ENCODE measurements at regions not wholly inside any gene's neighbourhood (a gene's known extent, or its start where the extent isn't known, plus 50 kb on each side); places are given as distances from the start of the nearest gene placed in this dataset.
"Not testable (repeated sequence)": the region's sequence is repeated elsewhere in the genome, so short reads cannot be mapped to it uniquely, and the experiment has no call there.

DNA sequence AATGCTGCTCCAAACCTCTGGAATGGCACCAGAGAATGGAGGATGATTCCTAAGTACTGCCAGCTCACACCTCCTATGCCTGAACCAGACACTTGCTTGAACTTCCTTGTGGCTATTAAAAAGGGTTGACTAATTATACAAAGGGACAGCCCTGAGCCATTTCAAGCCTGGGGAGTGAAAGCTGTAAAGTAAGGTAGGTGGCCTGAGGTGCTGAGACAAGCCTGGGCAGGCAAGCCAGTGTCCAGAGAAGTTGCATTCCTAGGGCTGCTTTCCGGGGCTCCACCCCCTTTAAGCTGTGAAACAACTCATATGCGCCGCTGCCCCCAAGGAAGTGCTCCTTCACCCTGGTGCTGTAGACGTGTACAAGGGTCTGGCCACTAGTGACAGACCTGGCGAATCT lies 79.9 kb upstream of the SLC1A3 start:
- no peak for DNase-seq (ENCODE audit: low read depth)

DNA sequence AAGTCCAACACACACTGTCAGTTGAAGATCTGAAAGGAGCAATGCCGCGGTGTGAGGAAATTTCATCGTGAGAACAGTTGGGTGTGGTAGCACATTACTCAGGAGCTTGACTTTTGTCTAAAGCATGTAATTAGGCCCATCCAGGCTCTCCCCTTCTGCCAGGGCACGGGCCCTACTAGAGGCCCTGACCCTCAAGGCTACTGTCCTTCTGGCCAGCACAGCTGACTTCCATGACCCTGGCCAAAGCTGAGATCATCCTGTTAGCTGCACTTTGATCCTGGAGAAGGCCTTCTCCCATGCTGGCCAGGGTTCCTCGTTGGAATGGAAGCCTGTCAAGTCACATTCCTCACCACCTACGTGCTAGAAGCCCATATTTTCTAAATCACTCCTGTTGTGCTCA lies 77.8 kb upstream of the SLC1A3 start:
- no peak for DNase-seq (ENCODE audit: low read depth)

DNA sequence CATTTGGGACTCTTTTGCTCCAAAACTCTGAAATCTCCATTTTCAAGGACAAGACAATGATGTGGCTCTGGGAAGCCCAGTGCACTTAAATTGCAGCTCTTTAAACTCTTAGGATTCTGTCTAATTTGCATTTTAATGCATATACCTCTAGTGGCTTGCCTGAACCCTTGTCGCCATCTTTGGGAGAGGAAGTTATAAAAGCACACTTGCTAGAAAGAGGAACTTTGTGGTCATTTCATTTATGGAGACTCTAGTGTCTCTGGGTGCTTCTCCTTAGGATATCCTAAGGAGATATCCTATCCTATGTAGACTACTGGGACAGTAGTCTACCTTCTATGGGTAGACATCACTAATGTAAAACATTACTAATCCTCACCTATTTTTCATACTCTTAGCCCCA lies 77.3 kb upstream of the SLC1A3 start:
- no peak for DNase-seq (ENCODE audit: low read depth)

DNA sequence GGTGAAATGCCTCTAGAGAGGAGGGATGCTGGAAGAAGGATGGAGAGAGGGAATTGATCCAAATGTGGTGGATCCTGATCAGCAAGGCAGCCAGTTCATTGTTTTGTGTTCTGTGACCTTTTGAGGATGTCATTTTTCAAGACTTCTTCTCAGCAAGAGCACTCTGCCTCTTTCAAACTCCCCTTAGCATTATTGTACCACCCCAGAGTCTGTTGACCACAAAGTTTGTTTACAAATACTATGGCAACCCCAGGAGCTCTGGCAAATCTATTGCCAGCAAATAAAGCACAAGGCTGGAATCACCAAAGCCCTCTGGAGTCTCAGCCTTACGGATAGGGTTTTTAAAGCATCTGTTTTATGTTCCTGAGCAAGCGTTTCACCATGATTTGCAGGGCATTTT lies 76.2 kb upstream of the SLC1A3 start:
- no peak for DNase-seq (ENCODE audit: low read depth)

DNA sequence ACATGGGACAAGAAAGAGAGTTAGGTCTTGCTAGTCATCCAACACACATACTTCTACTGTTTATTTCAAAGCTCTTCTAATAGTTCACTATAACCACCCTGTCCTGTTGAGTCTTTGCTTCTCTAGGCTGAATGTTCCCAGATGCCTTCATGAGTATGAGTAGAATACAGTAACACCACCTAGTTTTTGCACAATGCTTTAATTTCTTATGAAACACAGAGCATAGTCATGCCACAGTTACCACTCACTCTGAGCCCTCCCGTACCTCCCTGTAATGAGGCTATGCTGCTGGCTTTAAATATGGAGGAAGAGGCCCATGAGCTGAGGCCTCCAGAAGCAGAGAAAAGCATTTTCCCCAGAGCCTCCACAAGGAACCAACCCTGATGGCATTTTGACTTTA lies 75.0 kb upstream of the SLC1A3 start:
- no peak for DNase-seq (ENCODE audit: low read depth)

DNA sequence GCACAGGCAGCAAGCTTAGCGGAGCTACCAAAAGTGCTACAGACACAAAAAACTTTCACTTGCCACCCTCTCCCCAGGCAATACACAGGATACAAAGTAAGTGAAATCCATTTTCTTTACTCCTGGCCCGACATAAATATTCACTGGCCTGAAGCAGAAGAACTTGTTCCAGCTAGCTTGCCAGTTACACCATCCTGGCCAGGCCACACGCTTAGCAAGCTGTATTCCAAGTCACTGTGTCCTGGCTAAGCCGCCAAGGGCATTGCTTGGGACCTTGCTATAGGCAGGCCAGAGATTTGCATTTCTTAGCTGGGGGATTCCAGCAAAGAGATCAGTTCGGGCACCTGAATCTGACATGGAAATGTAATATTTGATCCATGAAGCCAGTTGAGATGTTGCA lies 71.0 kb upstream of the SLC1A3 start:
- DNase-seq (ENCODE audit: low read depth): no peak

DNA sequence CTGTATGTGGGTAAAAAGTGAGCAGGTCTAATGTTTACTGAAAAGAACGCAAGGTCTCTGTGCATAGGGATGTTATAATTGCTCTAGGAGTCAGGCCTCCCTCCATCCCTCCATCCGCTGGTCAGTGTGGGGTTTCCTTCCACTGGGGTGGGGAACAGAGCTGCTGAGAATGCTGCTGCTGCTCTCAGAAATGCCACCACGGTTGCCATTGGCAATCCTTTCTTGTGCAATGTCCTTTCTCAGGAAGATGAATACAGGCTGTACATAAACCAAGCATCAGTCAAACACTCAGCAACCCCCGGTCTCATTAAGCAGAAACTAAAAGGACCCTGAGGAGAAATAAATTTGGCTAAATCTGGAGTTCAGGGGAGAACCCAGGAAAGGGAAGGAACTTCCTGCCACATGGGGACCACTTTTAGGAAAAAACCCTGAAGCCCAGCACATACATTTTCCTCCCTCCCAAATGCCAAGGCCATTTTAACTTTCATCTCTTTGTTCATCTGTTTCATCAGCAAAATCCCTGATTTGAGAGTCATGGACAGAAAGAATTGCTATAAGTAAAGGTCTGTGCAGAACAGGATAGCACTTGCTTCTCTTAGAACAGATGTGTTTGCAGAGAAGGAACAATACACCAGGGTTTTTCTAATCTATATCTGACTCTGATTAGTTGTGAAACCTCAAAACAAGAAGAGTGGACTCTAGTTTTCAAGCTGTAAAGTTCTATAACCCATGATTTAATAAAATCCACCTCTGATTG lies 70.4 kb upstream of the SLC1A3 start:
- DNase-seq (ENCODE audit: low read depth): no peak

DNA sequence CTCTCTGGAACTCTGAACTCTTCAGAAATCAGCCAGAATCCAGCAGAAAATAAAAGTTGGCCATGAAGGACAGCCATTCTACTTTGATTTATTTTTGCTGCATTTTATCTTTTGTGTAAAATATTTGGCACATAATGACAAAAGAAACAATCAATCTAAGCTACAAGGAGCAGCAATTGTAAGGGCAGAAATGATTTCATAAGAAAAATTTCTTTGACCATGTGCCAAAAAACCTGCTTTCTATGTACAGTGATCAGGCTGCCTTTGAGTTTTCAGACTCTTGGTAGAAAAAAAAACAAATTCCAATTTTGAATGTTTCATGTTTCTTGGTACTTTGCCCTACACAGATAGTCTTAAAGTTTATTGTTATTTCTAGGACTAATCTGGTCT lies 69.8 kb upstream of the SLC1A3 start:
- DNase-seq (ENCODE audit: low read depth): no peak

DNA sequence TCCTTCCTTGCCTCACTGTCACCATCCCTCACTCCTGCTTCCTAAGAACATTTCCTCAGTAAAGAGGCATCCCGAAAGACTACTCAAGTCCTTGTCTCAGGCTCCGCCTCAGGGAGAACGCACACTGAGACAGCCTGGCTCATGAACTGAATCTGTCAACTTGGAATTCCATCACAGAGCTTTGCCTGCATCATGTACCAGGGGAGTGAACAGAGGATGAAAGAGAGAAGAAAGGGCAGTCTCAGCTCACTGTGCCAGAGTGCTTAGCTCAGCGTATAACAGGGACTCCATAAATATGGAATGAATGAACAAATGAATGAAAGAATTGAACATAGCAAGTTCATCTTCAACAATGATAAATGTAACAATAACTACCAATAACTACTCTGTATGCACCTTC lies 68.7 kb upstream of the SLC1A3 start:
- no peak for DNase-seq (ENCODE audit: low read depth)

DNA sequence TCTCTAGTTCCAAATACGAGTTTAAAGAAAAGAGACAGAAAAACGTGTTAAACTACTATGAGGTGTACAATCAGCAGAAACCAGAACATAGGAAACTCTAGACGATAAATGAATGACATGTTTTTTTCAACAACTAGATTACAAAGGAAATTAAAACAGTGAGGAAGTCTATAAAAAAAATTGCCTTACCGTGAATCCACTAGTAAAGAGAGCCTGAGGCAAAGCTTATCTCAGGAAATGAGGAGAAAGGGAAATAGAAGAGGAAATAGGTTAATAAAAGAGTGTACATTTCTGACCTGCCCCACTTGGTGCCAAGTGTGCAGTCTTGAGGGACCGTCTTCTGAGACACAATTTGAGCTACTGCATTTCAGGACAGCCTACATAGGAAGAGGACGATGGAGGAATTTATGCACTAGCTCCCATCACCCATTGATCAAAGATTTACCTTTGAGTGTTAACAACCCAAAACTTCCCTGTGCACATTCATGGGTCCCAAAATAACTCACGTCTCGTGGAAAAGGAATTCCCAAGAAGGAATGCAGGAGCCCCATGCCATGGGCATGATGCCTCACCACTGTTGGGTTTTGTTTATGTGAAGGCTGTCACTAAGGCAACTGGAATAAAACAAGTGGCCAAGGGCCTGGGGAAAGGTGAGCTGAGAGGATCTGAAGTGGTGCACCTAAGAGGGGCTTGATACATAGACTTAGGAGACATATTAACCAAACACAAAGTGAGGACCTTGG lies 53.6 kb upstream of the SLC1A3 start:
- no peak for DNase-seq (ENCODE audit: low read depth)

DNA sequence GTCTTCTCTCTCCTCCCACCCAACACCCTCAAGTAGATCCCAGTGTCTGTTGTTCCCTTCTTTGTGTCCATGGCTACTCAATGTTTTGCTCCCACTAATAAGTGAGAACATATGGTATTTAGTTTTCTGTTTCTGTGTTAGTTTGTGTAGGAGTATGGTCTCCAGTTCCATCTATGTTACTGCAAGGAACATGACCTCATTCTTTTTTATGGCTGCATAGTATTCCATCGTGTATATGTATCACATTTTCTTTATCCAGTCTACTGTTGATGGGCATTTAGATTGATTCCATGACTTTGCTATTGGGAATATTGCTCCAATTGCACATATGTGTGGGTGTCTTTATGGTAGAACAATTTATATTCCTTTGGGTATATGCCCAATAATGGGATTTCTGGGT lies 51.4 kb upstream of the SLC1A3 start:
- not testable (repeated sequence) for DNase-seq (ENCODE audit: low read depth)

All from non-pigmented ciliary epithelial cell (primary cell).